ENCODE measurements at regions not wholly inside any gene's neighbourhood (a gene's known extent, or its start where the extent isn't known, plus 50 kb on each side); places are given as distances from the start of the nearest gene placed in this dataset.

GRCh38 chr9:31894008-31894407, 490.4 kb upstream of the ACO1 start:
- H3K4me1 ChIP-seq (ENCODE audit: control insufficient read depth, insufficient read depth, low read length) = no peaks in the 10 kb centered on the region
- intact Hi-C loops (cut with micrococcal nuclease; ENCODE audit: unreplicated experiment) (no loop called here), in situ Hi-C loops (cut with HindIII; ENCODE audit: low pct_unique_long_range_greater_than_20kb, low sequenced_read_pairs) (no loop called here)
- POLR2A ChIA-PET = no interaction called here
- H3K27ac ChIP-seq (ENCODE audit: low read length) = no peak overlapping the region
- ATAC-seq (no peak), DNase-seq (ENCODE audit: low read depth, low spot score) (no peak)
- BruUV-seq (replicated peaks) = no TSS peak
- H3K27me3 ChIP-seq (ENCODE audit: control insufficient read depth, insufficient read depth, low read length) = no peaks in the 10 kb centered on the region
- no peaks in the 10 kb centered on the region for H3K9me3 ChIP-seq (ENCODE audit: control insufficient read depth, insufficient read depth, low read depth, low read length)
- no peak overlapping the region for H3K4me3 ChIP-seq (ENCODE audit: low read depth in 2 of 2, low read length in 2 of 2)
- H3K36me3 ChIP-seq (ENCODE audit: control insufficient read depth, insufficient read depth, low read length) = no peaks in the 10 kb centered on the region
- CTCF ChIA-PET = no interaction called here
- no peak for TF ChIP-seq CTCF (IDR thresholded peaks at IDR 0.05)
- no peak for TF ChIP-seq POLR2AphosphoS5 (IDR thresholded peaks at IDR 0.05; ENCODE audit: low read depth, low read length)

- no peak for TF ChIP-seq REST (IDR thresholded peaks at IDR 0.05; ENCODE audit: insufficient read depth in 1 of 2, low read depth in 2 of 2, low read length in 1 of 2)
- TF ChIP-seq TCF7L2 (IDR thresholded peaks at IDR 0.05; ENCODE audit: low read depth, low read length) = peak; percentile 48; the same call in 1 of the 2 replicates
- Histone ChIP-seq H3K36me3 (ENCODE audit: control insufficient read depth, insufficient read depth, low read length) (no peaks in the 10 kb centered on the region), H3K27ac (ENCODE audit: low read length) (no peak overlapping the region), H3K9me3 (ENCODE audit: control insufficient read depth, insufficient read depth, low read depth, low read length) (no peaks in the 10 kb centered on the region), H3K4me3 (ENCODE audit: low read depth in 2 of 2, low read length in 2 of 2) (peak overlapping the region; percentile 23 to 53), H3K27me3 (ENCODE audit: control insufficient read depth, insufficient read depth, low read length) (no peaks in the 10 kb centered on the region), H3K4me1 (ENCODE audit: control insufficient read depth, insufficient read depth, low read length) (no peaks in the 10 kb centered on the region)
- in situ Hi-C loops (cut with HindIII; ENCODE audit: low pct_unique_long_range_greater_than_20kb, low sequenced_read_pairs) (no loop called here), intact Hi-C loops (cut with micrococcal nuclease; ENCODE audit: unreplicated experiment) (no loop called here)
- peak; percentile 70 for ATAC-seq
- CTCF ChIA-PET = no interaction called here
- no TSS peak for BruUV-seq (replicated peaks)
- POLR2A ChIA-PET = no interaction called here
- DNase-seq (ENCODE audit: low read depth, low spot score) = no peak
Observed at GRCh38 chr9:31908158-31908890, 476.1 kb upstream of the ACO1 start.

- in situ Hi-C loops (cut with HindIII; ENCODE audit: low pct_unique_long_range_greater_than_20kb, low sequenced_read_pairs) (no loop called here), intact Hi-C loops (cut with micrococcal nuclease; ENCODE audit: unreplicated experiment) (no loop called here)
- H3K27ac ChIP-seq (ENCODE audit: low read length) = no peak overlapping the region
- DNase-seq (ENCODE audit: low read depth, low spot score) = no peak
- ChIA-PET CTCF (no interaction called here), POLR2A (no interaction called here)
- H3K36me3 ChIP-seq (ENCODE audit: control insufficient read depth, insufficient read depth, low read length) = no peaks in the 10 kb centered on the region
- H3K4me1 ChIP-seq (ENCODE audit: control insufficient read depth, insufficient read depth, low read length) = no peaks in the 10 kb centered on the region
- H3K9me3 ChIP-seq (ENCODE audit: control insufficient read depth, insufficient read depth, low read depth, low read length) = no peaks in the 10 kb centered on the region
- peak overlapping the region; percentile 23 to 53 for H3K4me3 ChIP-seq (ENCODE audit: low read depth in 2 of 2, low read length in 2 of 2)
- TF ChIP-seq CTCF (IDR thresholded peaks at IDR 0.05) = no peak
- TF ChIP-seq REST (IDR thresholded peaks at IDR 0.05; ENCODE audit: insufficient read depth in 1 of 2, low read depth in 2 of 2, low read length in 1 of 2) = no peak
- no peak for TF ChIP-seq TCF7L2 (IDR thresholded peaks at IDR 0.05; ENCODE audit: low read depth, low read length)
- TF ChIP-seq POLR2AphosphoS5 (IDR thresholded peaks at IDR 0.05; ENCODE audit: low read depth, low read length) = no peak
- no peak for TF ChIP-seq SIN3A (IDR thresholded peaks at IDR 0.05; ENCODE audit: borderline replicate concordance, insufficient read depth, low read depth, low read length)
- no TSS peak for BruUV-seq (replicated peaks)
- H3K27me3 ChIP-seq (ENCODE audit: control insufficient read depth, insufficient read depth, low read length) = no peaks in the 10 kb centered on the region
- peak; percentile 68 for ATAC-seq
Observed at GRCh38 chr9:31908891-31909480, 475.5 kb upstream of the ACO1 start.
